GM21737 (cell line): ENCODE measurements at regions not wholly inside any gene's neighbourhood (a gene's known extent, or its start where the extent isn't known, plus 50 kb on each side); places are given as distances from the start of the nearest gene placed in this dataset.

Experiments
- ATAC-seq: cut with Tn5 transposase; IDR thresholded peaks from one replicate; pipeline ENCODE4 v1.9.1; 2021; ENCODE audit warnings: mild to moderate bottlenecking, moderate library complexity; ENCODE audit not compliant: unreplicated experiment

GRCh38 chr2:14284244-14284643 lies 348.3 kb upstream of the LRATD1 start:
- ATAC-seq: no peak

DNA sequence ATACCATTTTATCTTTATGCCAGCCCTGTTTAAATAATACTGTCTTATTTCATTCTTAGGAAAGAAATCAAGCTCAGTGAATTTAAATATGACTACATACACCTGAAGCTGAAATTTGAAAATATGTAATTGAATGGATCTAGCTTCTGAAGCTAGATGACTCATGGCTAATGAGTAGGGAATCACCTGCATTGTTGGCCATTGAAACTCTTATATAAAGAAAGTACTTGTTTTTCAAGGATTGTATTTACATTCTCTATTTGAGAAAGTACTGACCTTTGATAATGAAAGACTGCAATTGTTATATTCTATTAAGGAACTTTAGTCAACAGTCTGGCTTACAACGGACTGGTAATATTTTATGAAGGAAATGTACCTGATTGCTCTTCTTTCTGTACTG lies 346.7 kb upstream of the LRATD1 start:
- no peak for ATAC-seq

- ATAC-seq: no peak
Observed at GRCh38 chr2:14288016-14288415, 344.5 kb upstream of the LRATD1 start.

DNA sequence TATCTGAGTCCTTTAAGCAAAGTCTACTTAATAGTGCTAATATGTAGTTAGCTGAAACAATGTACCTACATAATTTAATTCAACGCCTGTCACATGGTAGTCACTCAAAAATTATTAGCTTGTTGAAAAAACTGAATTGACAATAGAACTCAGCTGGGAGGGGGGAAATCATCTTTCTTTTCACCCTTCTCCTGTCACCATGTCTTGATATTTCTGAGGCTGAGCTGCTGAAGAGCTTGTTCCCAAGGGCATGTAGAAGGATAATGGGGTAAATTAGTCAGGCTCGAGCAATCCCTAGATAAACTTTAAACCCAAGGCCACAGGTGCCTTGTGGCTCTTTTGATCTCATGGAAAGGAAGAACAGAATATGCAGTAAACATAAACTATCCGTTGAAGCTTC lies 339.6 kb upstream of the LRATD1 start:
- no peak for ATAC-seq

DNA sequence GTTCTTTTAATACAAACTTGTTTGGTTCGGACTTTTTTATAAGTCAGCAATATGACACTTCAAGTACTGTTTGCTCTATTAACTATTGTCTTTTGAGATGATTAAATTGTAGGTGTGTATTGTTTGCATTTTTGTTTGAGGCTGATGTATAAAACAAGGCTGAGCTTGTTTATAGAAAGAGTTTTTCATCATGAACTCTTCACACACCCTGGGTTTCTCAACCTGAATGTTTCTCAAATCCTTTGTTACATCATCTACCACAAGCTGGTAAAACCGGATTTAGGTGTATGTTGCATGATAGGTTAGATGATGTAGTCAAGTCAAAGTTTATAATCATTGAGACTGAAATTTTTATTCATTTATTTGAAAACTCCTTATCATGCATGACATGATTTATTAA lies 335.2 kb upstream of the LRATD1 start:
- no peak for ATAC-seq

GRCh38 chr2:14297906-14298305 lies 334.6 kb upstream of the LRATD1 start:
- no peak for ATAC-seq

DNA sequence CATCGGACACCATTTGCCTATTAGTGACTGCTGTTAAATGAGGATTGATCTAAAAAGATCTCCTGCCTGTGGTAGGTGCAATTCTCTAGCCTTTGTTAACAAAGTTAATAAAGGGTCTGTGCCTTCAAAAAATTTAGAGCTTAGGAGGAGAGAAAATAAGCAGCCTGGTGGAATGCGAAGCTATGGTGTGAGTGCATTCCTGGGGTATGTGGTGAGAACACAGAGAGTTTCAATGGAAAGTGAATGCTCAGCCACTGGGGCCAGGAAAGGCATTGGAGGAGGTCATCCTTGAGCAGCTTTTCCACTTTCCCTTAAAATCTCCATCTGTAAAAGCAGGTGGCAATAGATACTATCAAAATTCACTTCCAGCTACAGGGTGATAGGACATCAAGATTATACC lies 331.2 kb upstream of the LRATD1 start:
- no peak for ATAC-seq

- ATAC-seq: peak; percentile 83
Observed at GRCh38 chr2:14303366-14304115, 329.0 kb upstream of the LRATD1 start.

GRCh38 chr2:14304326-14304725 lies 328.2 kb upstream of the LRATD1 start:
- ATAC-seq: no peak

DNA sequence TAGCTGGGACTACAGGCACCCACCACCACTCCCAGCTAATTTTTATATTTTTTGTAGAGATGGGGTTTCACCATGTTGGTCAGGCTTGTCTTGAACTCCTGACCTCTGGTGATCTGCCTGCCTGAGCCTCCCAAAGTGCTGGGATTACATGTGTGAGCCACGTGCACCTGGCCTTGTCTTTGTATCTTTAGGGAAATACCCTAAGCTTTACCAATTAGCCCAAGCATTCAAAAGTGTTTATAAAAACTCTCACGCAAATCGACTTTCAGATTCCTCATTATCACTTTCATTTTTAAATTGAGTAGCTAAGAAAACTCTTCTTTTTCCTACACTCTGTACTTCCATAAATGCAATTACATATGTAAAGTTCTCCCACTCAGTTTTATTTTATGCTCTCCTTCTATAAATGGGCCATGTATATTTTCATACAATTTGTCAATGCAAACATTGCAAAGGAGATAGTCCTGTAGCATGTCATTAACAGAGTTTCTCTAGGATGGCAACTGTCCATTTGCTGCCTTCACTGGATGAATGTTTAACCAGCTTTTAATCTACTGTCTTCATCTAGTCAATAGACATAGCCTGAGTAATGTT lies 326.2 kb upstream of the LRATD1 start:
- ATAC-seq: peak; percentile 69

DNA sequence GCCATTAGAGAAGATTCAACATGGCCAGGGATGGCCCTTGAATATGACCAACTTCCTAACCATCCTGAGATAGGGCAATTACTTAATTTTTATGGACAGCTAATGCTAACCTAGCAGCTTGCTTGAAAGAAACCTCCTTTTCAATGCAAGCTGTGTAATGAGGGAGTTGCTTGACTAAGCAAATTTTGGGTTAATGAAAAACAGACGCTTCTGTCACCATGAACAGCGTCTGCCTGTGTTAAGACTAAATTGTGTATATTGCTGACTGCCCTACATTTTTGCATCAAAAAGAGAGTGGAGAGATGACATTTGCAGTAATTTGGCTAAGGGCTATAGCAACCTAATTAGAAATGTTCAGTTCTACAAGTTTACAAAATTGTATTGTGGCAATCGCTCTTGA lies 319.2 kb upstream of the LRATD1 start:
- ATAC-seq: no peak

GRCh38 chr2:14316594-14316993 lies 315.9 kb upstream of the LRATD1 start:
- no peak for ATAC-seq

GRCh38 chr2:14321357-14321756 lies 311.2 kb upstream of the LRATD1 start:
- ATAC-seq: no peak

DNA sequence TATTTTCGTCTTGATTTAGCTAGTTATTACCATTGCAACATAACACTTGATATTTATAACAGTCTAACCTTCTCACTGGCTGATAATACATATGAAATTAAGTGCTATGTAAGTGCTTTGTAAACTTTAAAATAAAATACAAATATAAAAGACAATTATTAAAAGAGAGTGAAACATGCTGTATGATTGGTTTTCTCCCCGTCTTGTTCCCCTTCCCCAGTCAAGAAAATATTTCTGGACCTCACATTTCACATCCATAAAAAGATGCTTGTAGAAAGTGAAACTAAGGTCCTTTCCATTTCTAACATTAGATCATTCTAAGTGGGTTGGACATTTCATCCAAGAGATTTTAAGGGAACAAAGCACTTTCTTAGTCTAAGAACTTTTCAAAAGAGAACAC lies 310.2 kb upstream of the LRATD1 start:
- ATAC-seq: no peak

GRCh38 chr2:14324308-14324707 lies 308.2 kb upstream of the LRATD1 start:
- ATAC-seq: no peak

DNA sequence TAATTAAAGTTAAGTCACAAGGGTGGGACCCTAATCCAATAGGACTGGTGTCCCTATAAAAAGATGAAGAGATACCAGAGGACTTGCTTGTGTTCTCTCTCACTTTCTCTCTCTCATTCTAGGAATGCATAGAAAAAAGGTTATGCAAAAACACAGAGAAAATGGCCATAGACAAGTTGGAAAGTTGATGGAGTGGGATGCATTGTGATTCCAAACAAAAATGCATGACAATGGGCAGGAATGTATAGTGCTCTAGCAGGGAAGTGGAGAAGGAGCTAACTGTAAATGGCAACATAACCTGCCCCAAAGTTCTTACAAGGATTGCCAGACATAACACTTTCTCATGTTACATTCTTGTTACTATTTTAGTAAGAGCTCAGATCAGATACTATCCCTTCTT lies 301.6 kb upstream of the LRATD1 start:
- ATAC-seq: no peak

DNA sequence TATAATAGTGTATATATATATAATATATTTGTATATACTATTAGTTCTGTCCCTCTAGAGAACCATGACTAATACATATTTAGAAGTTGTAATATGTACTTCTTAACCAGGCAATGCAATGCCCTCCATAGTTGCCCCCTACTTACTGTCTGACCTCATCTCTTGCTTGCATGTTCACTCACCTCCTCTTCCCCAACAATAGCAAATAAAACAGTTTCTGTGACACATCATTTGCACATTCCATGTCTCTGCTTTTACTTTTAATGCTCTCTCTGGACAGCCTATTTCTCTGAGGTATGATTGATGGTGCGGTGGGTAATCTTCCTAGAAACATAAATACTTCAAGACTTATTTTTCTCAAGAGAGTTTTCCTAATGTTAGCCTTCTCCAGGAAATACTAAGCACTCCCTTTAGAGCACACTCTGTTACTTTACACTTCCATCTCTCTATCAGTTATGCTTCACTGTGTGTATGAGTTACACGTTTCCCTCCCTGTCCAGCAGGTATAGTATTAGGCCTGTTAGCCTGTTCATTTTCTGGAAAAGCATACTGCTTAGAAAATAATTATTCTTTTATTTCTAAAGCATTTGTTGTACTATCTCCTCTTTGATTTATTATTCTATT lies 295.6 kb upstream of the LRATD1 start:
- ATAC-seq: no peak

DNA sequence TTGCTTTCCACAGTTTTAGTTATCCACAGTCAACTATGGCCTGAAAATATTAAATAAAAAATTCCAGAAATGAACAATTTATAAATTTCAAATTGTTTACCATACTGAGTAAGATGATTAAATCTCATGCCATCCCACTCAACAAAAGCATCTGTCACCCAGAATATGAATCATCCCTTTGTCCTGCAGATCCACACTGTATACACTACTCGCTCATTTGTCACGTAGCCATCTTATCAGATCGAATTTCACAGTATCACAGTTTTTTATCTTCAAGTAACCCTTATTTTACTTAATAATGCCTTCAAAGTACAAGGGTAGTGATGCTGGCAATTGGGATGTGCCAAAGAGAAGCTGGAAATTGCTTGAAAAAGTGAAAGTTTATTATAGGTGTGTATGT lies 291.8 kb upstream of the LRATD1 start:
- no peak for ATAC-seq

- no peak for ATAC-seq
Observed at GRCh38 chr2:14342313-14342712, 290.2 kb upstream of the LRATD1 start.

- ATAC-seq: no peak
Observed at GRCh38 chr2:14344355-14344754, 288.2 kb upstream of the LRATD1 start.

- no peak for ATAC-seq
Observed at GRCh38 chr2:14348247-14348646, 284.3 kb upstream of the LRATD1 start.

DNA sequence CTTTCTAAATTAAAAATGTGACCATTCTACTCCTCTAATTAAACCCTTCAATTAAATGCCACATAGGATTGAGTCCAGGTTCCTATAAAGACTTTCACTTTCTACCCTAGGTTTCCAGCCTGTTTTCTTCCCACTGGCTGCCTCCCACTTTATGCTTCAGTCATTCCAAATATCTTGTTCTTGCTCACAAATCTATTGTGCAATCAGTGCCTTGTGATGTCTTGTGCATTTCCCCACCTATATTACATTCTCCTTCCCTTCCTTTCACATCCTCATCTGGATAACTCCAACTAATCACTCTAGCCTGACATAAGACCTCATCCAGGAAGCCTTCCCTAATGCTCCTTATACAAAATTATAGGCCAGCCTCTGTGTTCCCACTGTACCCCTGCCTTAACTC lies 281.7 kb upstream of the LRATD1 start:
- no peak for ATAC-seq
